ENCODE measurements at regions not wholly inside any gene's neighbourhood (a gene's known extent, or its start where the extent isn't known, plus 50 kb on each side); places are given as distances from the start of the nearest gene placed in this dataset.

DNA sequence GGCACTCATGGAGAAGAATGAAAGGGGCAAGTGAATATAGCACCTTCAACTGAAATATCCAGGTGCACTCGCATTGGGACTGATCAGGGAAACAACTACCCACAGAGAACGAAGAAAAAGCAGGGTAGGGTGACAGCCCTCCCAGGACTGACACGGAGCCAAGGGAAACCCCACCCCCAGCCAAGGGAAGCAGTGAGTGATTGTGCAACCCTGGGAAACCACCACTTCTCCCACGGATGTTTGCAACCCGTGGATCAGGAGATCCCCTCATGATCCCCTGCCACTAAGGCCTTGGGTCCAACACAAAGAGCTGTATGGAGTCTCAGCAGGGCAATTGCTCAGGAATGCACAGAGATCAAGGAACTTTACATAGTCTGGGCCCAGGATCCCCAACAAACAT is 158.5 kb upstream of the HCCS start:
- Histone ChIP-seq H3K27ac (no peak overlapping the region), H3K4me2 (no peak overlapping the region), H3K9me3 (no peaks in the 10 kb centered on the region), H3K4me3 (no peak overlapping the region), H3K4me1 (no peaks in the 10 kb centered on the region)
- ATAC-seq, result no peak
- TF ChIP-seq MYC (IDR thresholded peaks at IDR 0.05; ENCODE audit: borderline replicate concordance, low read length) (no peak), HOXB5 (CRISPR knock-in tag; IDR thresholded peaks at IDR 0.05) (no peak), FOSL2 (IDR thresholded peaks at IDR 0.05) (no peak), FOSL2 (CRISPR knock-in tag; IDR thresholded peaks at IDR 0.05) (no peak), HOXB13 (CRISPR knock-in tag; IDR thresholded peaks at IDR 0.05; ENCODE audit: low read depth) (no peak), KDM1A (IDR thresholded peaks at IDR 0.05; ENCODE audit: low read depth) (no peak), CBX8 (IDR thresholded peaks at IDR 0.05) (no peak), ESRRA (IDR thresholded peaks at IDR 0.05; ENCODE audit: borderline replicate concordance, low read length) (no peak), SMC3 (IDR thresholded peaks at IDR 0.05) (no peak), CBX2 (IDR thresholded peaks at IDR 0.05; ENCODE audit: borderline replicate concordance, low read depth) (no peak), JUN (IDR thresholded peaks at IDR 0.05) (no peak), RFX5 (IDR thresholded peaks at IDR 0.05) (no peak), ZSCAN20 (CRISPR knock-in tag; IDR thresholded peaks at IDR 0.05) (no peak), EP300 (IDR thresholded peaks at IDR 0.05) (no peak), HDAC2 (IDR thresholded peaks at IDR 0.05) (no peak)
- TF ChIP-seq, protein P1, sequence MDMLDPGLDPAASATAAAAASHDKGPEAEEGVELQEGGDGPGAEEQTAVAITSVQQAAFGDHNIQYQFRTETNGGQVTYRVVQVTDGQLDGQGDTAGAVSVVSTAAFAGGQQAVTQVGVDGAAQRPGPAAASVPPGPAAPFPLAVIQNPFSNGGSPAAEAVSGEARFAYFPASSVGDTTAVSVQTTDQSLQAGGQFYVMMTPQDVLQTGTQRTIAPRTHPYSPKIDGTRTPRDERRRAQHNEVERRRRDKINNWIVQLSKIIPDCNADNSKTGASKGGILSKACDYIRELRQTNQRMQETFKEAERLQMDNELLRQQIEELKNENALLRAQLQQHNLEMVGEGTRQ (IDR thresholded peaks at IDR 0.05), result no peak
- TF ChIP-seq, protein P2, sequence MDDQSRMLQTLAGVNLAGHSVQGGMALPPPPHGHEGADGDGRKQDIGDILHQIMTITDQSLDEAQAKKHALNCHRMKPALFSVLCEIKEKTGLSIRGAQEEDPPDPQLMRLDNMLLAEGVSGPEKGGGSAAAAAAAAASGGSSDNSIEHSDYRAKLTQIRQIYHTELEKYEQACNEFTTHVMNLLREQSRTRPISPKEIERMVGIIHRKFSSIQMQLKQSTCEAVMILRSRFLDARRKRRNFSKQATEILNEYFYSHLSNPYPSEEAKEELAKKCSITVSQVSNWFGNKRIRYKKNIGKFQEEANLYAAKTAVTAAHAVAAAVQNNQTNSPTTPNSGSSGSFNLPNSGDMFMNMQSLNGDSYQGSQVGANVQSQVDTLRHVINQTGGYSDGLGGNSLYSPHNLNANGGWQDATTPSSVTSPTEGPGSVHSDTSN (IDR thresholded peaks at IDR 0.05), result no peak
- TF ChIP-seq, protein P3, sequence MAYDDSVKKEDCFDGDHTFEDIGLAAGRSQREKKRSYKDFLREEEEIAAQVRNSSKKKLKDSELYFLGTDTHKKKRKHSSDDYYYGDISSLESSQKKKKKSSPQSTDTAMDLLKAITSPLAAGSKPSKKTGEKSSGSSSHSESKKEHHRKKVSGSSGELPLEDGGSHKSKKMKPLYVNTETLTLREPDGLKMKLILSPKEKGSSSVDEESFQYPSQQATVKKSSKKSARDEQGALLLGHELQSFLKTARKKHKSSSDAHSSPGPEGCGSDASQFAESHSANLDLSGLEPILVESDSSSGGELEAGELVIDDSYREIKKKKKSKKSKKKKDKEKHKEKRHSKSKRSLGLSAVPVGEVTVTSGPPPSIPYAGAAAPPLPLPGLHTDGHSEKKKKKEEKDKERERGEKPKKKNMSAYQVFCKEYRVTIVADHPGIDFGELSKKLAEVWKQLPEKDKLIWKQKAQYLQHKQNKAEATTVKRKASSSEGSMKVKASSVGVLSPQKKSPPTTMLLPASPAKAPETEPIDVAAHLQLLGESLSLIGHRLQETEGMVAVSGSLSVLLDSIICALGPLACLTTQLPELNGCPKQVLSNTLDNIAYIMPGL (CRISPR knock-in tag; IDR thresholded peaks at IDR 0.05; ENCODE audit: borderline replicate concordance), result no peak
- no peak for FAIRE-seq
- no peak for DNase-seq (ENCODE audit: low read depth in 1 of 2, low spot score in 1 of 2)
- POLR2A ChIA-PET, result no interaction called here
- 39% methylated on average over 4 of the region's 5 CpGs for WGBS (ENCODE audit: missing lambda C conversion rate)
- CTCF ChIA-PET, result no interaction called here

DNA sequence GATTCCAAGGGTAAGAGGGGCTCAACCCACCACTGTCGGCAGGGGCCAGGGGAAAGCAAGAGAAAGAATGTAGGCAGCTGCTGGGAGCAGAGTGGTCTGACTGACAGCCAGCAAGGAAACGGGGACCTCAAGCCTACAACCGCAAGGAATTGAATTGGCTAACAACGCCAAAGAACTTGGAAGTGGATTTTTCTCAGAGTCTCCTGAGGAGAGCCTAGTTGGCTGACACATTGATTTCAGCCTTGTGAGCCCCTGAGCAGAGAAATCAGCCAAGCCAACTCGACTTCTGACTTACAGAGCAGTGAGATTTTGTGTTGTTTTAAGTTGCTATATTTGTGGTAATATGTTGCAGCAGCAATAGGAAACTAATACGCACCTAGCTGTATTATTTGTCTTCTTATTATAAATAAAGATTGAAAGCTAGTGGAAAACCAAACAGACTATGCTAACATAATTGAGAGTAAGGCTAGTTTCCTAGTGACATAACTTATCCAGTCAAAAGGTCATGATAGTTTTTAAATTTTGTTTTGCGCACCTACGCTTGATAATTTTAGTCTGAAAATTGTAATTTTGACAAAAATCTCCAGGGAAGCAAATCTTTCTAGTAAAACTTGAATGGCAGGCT is 145.8 kb upstream of the HCCS start:
- Histone ChIP-seq H3K27ac (no peak overlapping the region), H3K4me3 (no peak overlapping the region), H3K4me2 (no peak overlapping the region), H3K9me3 (no peaks in the 10 kb centered on the region), H3K4me1 (no peaks in the 10 kb centered on the region)
- POLR2A ChIA-PET, result no interaction called here
- no peak for TF ChIP-seq EHF (CRISPR knock-in tag; IDR thresholded peaks at IDR 0.05)
- TF ChIP-seq NR3C1 (IDR thresholded peaks at IDR 0.05), result no peak
- no peak for TF ChIP-seq SREBF2 (IDR thresholded peaks at IDR 0.05)
- TF ChIP-seq CBX8 (IDR thresholded peaks at IDR 0.05), result no peak
- TF ChIP-seq JUN (IDR thresholded peaks at IDR 0.05), result no peak
- no peak for TF ChIP-seq HOXB5 (CRISPR knock-in tag; IDR thresholded peaks at IDR 0.05)
- no peak for TF ChIP-seq ZNF302 (CRISPR knock-in tag; IDR thresholded peaks at IDR 0.05)
- TF ChIP-seq POLR2A (IDR thresholded peaks at IDR 0.05; ENCODE audit: low read length), result no peak
- no peak for TF ChIP-seq KDM5A (IDR thresholded peaks at IDR 0.05)
- TF ChIP-seq RNF2 (IDR thresholded peaks at IDR 0.05; ENCODE audit: borderline replicate concordance, low read depth), result no peak
- TF ChIP-seq HOXB13 (CRISPR knock-in tag; IDR thresholded peaks at IDR 0.05; ENCODE audit: low read depth), result no peak
- no peak for TF ChIP-seq NFE2L2 (conservative IDR thresholded peaks at IDR 0.05; ENCODE audit: low read length)
- TF ChIP-seq, protein P4, sequence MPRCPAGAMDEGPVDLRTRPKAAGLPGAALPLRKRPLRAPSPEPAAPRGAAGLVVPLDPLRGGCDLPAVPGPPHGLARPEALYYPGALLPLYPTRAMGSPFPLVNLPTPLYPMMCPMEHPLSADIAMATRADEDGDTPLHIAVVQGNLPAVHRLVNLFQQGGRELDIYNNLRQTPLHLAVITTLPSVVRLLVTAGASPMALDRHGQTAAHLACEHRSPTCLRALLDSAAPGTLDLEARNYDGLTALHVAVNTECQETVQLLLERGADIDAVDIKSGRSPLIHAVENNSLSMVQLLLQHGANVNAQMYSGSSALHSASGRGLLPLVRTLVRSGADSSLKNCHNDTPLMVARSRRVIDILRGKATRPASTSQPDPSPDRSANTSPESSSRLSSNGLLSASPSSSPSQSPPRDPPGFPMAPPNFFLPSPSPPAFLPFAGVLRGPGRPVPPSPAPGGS (IDR thresholded peaks at IDR 0.05), result no peak
- FAIRE-seq, result no peak
- no peak for ATAC-seq
- no peak for DNase-seq (ENCODE audit: low read depth in 1 of 2, low spot score in 1 of 2)
- CTCF ChIA-PET, result interaction anchor here (0.6 kb wide), 1 partner anchor 1801 kb away, joined by 3 read pairs; no protein-coding TSS in a partner anchor
- 82% methylated on average over 8 of the region's 8 CpGs for WGBS (ENCODE audit: missing lambda C conversion rate)
